GM18867 (cell line): ENCODE measurements at regions not wholly inside any gene's neighbourhood (a gene's known extent, or its start where the extent isn't known, plus 50 kb on each side); places are given as distances from the start of the nearest gene placed in this dataset.
A peak's percentile ranks its signal among the peaks of the same experiment; 100 is the strongest.

Experiments
- ATAC-seq: cut with Tn5 transposase; IDR thresholded peaks from one replicate; pipeline ENCODE4 v1.9.1; 2021; ENCODE audit warnings: mild to moderate bottlenecking, moderate library complexity; ENCODE audit not compliant: unreplicated experiment

DNA sequence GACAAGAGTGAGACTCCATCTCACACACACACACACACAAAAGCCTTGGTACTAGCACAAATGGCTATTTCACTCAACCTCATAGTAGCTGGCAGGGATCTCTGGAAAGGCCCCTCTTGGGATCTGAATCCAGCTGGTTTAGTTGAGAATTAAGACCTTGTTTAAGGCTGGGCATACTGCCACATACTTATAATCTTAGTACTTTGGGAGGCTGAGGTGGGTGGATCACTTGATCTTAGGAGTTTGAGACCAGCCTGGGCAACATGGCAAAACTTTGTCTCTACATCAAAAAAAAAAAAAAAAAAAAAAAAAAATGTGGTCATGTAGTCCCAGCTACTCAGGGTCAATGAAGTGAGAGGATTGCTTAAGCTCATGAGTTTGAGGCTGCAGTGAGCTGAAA is 628.3 kb downstream of the MMUT start:
- ATAC-seq: no peak

DNA sequence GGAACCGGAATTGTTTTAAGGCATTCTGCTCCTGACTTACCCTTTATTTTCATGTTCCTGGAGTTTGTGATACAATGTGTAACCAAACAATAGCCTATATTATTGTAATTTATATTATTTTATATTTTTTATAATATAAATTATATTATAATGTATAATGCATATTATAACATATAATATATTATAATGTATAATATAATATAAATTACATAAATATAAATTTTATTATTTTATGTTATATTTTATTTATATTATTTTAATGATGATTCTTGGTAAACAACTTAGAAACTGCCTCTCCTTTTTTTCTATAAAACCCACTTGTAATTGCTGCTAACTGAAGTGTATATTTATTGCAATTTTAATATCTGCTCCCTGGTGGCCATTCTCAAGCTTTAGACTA is 629.1 kb downstream of the MMUT start:
- no peak for ATAC-seq

DNA sequence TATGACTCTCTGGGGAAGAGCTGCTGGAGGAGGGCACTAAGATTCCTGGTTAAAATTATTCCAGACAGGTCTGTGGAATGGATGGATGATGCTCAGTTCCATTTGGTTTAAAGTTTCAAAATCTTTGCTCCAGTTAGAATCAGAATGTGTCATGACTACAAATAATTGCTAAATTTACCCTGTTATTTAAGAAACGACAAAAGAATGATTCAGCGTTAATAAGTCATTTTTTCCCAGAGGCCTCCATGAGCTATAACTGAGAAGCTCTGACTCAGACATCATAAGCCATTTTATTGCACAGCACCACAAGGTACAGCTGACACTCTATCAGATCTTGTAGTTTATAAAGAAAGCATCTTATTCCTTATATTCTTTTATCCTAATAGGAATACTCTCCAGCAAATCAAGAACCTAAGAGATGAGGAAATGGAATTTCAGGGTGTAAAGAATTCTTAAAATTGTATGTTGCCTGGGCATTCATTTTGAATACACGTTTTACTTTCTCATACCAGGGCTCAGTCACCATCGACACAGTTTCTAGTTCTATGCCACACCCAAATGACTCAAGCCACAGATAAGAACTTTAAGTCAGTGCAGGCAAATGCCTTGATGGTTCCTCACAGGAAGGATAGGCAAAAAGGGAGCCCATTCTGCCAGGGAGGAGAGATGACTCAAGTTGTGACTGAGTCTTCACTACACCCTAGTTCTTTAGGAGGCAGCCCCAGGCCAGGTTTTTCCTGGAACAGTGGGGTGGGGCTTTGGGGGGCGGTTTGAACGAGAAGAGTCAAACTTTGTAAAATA is 636.0 kb downstream of the MMUT start:
- no peak for ATAC-seq

DNA sequence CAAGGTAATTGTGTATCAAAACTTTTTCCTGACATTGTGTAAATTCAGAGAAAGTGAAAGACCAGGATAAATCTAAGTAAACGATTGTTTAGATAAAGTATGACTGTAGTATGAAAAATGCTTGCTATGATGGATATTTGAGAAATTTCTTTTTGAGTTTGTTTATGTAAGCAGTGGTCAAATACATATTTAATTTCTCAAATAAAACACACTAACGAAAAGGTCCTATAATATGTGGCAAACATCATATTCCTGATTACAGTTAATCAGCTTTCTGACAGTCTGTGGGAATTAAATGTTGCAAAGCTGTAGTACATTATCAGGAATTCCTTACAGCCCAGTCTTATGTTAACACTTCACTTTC is 636.9 kb downstream of the MMUT start:
- ATAC-seq: no peak

DNA sequence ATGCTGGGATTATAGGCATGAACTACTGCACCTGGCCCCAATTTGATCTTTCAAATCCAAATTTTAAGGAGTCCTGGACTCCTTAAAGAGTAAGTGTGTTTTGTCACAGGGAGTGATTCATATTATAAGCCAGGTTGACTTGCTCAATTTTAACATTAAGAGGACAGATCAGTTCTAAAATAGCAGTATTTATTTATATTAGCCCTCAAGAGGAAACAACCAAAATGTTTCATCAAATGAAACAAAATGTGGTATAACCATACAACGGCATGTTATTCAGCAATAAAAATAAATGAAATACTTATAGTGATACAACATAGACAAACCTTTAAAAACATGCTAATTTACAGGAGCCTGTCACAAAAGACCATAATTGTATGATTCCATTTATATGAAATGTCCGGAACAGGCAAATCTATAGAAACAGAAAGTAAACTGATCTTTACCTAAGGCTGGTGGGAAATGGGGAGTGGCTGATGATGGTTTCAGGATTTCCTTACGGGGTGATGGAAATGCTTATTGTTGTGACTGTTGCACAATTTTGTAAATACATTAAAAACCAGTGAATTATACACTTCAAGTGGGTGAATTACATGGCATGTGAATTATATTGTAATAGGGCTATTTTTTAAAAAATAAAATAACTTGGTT is 637.4 kb downstream of the MMUT start:
- no peak for ATAC-seq

DNA sequence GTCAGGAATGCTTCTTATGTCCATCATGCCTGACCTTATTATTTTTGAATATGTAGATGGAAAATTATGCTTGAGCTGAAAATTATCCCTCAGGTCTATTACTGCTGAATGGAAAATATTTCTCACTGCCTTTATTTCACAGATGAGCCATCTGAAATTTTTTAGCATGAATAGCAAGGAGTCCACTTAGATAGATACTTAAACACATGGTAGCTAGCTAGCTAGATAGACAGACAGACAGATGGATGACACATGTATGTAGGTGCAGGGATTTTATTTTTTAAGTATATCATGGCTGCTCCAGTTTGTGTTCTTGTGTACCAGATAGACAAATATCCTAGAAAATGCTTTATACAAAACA is 645.0 kb downstream of the MMUT start:
- no peak for ATAC-seq

DNA sequence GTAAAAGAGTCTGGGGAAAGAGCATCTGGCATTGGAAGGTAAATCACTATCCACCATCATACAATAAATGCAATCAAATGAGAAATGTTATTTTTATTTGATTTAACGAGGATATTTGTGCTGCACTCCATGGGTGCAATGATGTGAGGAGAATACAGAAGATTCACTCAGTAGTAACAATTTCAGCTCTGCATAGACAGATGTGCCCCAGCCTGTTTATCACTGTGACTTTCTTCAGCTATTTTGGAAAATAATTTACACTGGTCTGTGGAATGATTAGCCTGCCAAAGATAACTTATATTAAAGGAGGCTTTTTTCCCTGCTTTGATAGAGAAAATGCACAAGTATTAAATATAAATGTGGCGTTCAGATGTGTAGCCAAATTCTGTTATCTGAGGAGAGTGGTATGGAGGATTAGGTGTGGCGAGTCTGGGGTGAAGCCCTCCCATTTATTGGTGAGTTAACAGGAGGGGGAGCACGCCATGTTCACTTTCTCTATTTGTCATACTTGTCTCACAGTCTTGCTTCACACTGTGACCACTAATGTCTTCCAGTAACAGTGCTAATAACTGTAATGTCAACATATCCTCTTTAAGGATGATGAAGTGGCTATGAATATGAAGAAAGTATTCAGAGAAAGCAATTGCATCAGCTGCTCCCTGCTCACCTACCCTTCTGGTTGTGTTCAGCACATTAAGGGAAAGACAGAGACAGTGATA is 645.6 kb downstream of the MMUT start:
- ATAC-seq: no peak

DNA sequence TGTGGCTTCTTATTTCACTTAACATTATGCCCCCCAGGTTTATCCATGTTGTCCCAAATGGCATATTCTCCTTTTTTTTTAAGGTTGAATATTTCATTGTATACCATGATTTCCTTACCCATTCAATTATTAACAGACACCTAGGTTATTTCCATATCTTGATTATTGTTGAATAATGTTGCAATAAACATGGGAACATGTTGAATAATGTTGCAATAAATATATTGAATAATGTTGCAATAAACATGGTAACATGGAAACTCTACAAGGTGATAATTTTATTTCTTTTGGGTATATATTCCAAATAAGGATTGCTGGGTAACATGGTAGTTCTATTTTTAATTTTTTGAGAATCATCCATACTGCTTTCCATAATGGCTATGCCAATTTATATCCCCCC is 648.1 kb downstream of the MMUT start:
- no peak for ATAC-seq

DNA sequence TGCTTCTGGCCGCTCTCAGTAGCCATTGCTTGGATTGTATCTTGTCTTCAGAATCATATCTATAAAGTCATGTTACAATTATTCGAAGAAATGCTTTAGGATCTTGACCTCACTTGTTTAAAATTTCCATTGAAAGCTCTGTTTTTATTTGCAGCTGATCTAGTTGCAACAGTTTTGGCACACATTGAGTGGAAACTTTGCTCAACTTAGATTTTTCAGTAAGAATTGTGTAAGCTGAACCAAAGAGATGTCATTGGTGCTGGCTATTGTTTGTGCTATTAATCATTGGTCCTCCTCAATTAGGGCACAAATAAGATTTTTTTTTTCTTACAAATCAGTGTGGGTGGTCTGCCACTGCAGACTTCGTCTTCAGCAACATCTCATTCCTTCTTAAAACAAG is 649.2 kb downstream of the MMUT start:
- no peak for ATAC-seq

DNA sequence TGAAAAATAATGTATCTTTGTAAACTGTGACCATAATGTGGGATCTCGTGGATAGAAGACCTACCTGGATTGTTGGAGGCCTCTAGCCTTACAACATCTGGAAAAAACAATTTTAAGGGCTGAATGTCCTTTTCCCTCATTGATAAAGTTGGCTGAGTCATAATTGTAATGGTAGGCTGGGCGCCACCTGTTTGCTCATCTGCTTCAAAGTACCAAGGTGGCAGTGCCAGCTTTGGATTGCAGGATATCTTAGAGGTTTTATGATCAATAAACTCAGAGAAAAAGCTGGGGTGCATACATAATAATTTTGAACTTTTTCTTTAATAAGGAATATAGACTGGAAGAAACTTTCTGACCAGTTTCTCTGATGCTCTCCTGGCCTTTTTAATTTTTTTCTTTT is 653.4 kb downstream of the MMUT start:
- ATAC-seq: no peak

DNA sequence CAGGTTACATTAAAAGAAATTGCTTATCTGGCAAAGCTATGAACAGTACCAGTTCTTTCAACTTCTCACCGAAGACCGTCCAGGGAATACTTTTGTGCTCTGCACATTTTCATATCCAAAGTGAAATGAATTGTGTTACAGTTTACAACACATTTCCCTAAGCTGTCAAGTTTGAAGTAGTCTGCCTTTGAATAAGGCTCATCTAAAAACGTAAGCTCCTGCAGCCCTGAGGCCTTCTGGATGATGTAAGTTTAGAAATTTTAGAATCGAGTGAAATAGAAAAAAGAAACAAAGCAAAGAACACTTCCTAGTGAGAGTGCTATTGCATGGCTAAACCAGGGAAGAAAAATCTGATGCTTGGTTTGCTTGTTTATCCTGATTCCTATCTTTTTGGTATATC is 653.8 kb downstream of the MMUT start:
- ATAC-seq: no peak

DNA sequence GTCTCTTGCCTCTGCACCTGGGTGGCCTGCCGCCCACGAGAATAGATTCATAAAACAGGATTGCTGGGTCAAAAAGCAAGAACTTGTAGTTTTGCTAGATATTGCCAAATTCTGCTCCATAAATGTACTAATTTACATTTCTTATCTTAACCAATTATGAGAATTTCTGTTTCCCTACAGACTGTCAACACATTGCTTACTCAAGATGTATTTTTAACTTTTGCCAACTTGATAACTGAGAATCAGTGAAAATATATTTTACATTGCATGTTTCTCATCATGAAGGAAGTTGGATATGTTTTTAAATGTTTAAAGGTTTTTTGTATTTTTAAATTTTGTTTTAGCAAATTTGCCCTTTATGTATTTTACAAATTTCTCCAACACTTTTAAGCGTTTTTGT is 664.8 kb downstream of the MMUT start:
- ATAC-seq: no peak

DNA sequence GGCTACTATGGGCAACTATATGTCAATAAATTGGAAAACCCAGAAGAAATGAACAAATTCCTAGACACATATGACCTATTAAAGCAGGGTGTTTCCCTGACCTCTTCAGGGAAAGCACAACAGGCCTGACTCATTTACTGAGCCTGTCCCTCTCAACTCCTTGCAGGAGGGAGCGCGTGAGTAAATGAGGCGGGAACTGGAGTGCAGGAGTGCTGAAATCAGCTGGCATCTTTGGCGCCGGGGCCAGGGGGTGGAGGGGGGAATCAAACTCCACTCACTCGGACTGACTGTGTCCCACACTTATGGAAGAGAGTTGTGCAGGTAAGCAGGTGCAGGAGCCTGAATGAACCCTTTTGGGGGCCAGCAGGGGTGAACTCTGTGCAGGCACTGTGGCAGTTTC is 671.2 kb upstream of the PTCHD4 start:
- no peak for ATAC-seq

DNA sequence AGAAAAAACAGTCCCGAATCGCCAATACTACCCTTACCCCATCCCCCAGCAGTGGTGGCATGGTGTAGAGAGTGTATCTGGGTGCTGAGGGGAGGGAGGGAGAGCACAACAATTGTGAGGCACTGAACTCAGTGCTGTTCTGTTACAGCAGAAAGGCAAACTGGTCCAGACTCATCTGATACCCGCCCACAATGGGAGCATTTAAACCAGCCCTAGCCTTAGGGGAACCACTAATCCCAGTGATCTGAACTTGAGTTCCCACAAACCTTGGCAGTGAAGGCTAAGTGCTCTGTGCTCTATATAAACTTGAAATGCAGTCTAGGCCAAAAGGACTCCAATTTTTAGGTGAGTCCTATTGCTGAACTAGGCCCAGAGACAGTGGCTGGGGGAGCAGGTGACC is 666.4 kb upstream of the PTCHD4 start:
- ATAC-seq: no peak

DNA sequence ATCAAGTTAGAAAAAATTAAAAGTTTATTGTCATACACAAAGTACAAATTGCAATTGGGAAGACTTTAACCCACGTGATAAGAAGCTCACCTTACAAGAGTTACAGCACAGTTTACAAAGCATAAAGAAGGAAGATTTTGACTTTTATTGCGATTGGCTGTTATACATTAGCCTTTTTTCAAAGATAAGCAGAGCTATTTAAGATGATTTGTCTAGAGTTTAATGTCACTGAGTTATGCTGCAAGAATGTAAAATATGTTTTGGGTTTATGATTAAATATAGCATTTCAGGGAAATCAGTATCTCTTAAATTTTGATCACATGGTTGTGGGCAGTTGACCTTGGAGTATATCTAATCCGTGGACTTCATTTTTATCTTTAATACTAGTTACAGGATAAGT is 664.2 kb upstream of the PTCHD4 start:
- no peak for ATAC-seq

DNA sequence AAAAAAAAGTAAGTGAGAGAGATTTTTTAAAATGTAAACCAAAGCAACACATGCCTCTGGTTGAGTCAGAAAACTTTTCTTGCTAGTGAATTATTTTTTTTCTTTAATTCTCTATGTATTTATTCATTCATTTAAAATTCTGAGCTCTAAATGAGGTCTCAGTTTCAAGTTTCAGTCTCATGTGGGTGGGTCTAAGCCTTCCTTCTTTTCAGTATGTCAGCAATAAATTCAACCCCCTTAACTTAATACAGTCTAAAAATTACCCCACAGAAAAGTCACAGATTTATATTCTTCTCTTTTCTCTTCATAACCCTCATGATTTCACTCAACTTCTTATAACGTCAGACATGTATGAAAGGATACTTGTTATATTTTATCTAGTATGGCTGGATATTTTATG is 663.3 kb upstream of the PTCHD4 start:
- no peak for ATAC-seq

DNA sequence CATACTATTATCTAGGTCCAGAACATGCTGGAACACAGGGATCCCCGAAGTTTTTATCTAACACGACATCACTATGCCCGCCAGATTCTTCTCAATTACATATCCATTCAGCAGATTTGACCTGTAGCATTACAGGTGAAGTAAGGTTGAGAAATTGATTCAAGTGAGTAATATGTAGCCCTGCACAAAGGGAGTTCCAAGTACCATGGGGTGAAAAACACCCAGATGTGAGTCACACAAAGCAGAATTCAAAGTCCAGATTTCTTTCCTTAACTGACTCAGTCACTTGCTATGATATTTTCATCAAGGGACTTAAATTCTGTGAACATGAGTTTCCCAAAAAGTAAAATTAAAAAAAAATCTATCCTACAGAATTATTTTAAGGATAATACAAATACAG is 655.4 kb upstream of the PTCHD4 start:
- no peak for ATAC-seq

DNA sequence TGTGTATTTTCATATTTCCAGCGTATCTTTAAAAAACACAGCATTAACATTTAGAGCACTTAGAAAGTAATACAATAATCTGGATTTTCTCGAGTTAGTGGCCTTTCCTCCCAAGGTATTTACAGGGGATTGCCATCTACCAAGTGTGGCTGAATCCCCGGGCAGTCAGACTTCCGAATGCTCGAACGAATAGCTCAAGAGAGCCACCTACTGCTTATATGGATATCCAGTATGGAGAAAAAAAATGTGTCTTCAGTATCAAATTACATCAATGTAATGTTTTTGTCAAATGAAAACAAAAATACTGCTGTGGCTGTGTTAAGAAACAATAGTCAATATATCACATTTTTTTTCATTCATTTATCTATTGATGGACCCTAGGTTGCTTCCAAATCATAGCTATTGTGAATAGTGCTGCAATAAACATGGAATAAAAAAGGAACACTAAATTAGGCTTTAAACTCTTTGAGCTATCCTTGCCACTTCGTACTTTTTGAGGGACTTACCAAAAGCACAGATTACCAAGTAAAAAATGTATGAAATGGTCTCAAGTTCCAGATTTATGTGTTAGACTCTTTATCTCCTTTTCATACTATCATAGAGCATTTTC is 654.5 kb upstream of the PTCHD4 start:
- peak; percentile 68 for ATAC-seq

DNA sequence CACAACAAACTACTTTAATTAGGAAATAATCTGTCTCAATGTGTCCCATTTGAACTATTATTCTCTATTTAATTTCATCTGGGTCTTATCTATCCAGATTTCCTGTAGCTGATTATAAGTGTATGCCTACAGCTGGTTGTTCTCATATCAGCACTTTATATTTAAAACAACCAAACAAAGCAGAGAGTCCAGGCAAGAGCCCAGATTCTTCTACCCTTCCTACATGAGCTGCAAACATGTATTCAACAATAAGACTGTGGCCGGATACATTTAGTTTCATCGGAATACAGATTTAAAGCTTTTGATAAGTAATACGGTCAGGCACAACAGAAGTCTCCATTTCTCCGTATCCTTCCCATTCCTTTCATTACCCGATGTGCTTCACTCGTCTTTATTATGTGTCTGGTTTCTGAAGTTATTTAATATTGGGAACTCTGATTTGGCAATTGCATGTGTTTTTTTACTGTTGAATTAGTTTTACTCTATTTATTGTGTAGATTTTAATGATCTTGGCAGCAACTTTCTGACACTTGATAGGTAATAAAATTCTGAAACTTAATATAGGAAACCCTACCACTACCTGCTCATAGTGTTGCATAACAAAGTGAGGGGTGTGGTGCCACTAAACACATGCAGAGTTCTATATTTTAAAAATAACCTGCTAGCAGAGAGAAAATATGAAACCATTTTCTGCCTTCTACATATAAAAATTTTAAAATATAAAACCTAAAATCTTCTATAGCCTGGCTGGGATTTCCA is 653.5 kb upstream of the PTCHD4 start:
- ATAC-seq: no peak

DNA sequence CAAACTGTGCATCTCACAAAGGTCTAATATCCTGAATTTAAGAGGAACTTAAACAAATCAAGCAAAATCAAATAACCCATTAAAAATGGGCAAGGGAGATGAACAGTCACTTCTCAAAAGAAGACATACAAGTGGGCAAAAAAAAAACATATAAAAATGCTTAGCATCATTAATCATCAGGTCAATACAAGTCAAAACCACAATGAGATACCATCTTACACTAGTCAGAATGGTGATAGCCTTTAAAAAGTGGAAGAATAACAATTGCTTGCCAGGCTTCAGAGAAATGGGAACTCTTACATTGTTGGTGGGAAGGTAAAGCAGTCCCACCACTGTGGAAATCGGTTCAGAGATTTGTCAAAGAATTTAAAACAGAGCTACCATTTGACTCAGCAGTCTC is 646.7 kb upstream of the PTCHD4 start:
- ATAC-seq: no peak

DNA sequence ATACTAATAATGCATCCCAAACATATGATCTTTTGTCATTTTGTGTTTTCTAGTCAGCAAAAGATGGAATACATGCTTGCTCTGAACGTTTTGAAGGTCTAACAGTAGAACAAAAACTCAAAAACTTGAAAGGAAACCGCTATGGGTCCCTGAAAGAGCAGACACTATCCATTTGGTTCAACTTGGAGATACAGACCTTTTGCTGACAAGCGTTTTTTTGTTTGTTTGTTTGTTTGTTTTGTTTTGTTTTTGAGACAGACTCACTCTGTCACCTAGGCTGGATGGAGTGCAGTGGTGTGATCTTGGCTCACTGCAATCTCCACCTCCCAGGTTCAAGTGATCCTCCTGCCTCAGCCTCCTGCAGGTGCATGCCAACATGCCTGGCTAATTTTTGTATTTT is 644.3 kb upstream of the PTCHD4 start:
- ATAC-seq: no peak
